NB4 (cell line): ENCODE measurements at regions not wholly inside any gene's neighbourhood (a gene's known extent, or its start where the extent isn't known, plus 50 kb on each side); places are given as distances from the start of the nearest gene placed in this dataset.

Experiments
- CTCF ChIP-seq: IDR thresholded peaks from one replicate; pipeline ENCODE4 v1.5.1; 2012; ENCODE audit warnings: low read depth, low read length
- TF ChIP-seq, protein P1 (sequence below): IDR thresholded peaks from 2 replicates; pipeline ENCODE4 v1.6.1; 2011; ENCODE audit warnings: low read depth, low read length

GRCh38 chr16:85166699-85167588, 54.7 kb upstream of the CIBAR2 start:
- TF ChIP-seq CTCF: no peak
- TF ChIP-seq, protein P1, sequence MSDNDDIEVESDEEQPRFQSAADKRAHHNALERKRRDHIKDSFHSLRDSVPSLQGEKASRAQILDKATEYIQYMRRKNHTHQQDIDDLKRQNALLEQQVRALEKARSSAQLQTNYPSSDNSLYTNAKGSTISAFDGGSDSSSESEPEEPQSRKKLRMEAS: no peak
